ENCODE measurements at regions not wholly inside any gene's neighbourhood (a gene's known extent, or its start where the extent isn't known, plus 50 kb on each side); places are given as distances from the start of the nearest gene placed in this dataset.

- H3K27me3 ChIP-seq, result no peaks in the 10 kb centered on the region
- peaks cover 25 to 64% (median 28%) of the 10 kb centered on the region in 3 donors for H3K4me1 ChIP-seq
- no peak for DNase-seq
- 14 to 23% methylated on average over 1 of the region's 1 CpG for WGBS, 2 donors
- no peaks in the 10 kb centered on the region for H3K9me3 ChIP-seq
- H3K4me3 ChIP-seq, result no peak overlapping the region
- peak overlapping the region in 3 of 4 donors; percentile 76 to 88 (median 85) for H3K27ac ChIP-seq
- no peaks in the 10 kb centered on the region for H3K36me3 ChIP-seq
- intact Hi-C loops (cut with DNase I), result loop anchor here (10.0 kb wide), 1 partner anchor 225 kb away; the partner anchor contains the start of gene MARCKS
- TF ChIP-seq POLR2A (IDR thresholded peaks at IDR 0.05) (no peak), CTCF (IDR thresholded peaks at IDR 0.05) (no peak)
Observed at GRCh38 chr6:113629975-113630737, 227.0 kb upstream of the MARCKS start.

- peaks cover 28 to 72% (median 32%) of the 10 kb centered on the region in 3 donors for H3K4me1 ChIP-seq
- H3K9me3 ChIP-seq, result no peaks in the 10 kb centered on the region
- no peak for DNase-seq
- peak overlapping the region; percentile 76 to 88 (median 82) for H3K27ac ChIP-seq
- intact Hi-C loops (cut with DNase I), result loop anchor here (10.0 kb wide), 1 partner anchor 224 kb away; the partner anchor contains the start of gene MARCKS
- H3K27me3 ChIP-seq, result no peaks in the 10 kb centered on the region
- TF ChIP-seq POLR2A (IDR thresholded peaks at IDR 0.05) (no peak), CTCF (IDR thresholded peaks at IDR 0.05) (no peak)
- H3K4me3 ChIP-seq, result peak overlapping the region in 1 of 4 donors; percentile 31
- H3K36me3 ChIP-seq, result no peaks in the 10 kb centered on the region
- WGBS, 2 donors, result 52 to 55% methylated on average over 6 to 7 of the region's 7 CpGs
Observed at GRCh38 chr6:113630738-113631535, 226.2 kb upstream of the MARCKS start.

GRCh38 chr6:113631666-113632065, 225.5 kb upstream of the MARCKS start:
- no peaks in the 10 kb centered on the region for H3K36me3 ChIP-seq
- H3K27me3 ChIP-seq, result no peaks in the 10 kb centered on the region
- intact Hi-C loops (cut with DNase I), result loop anchor here (10.0 kb wide), 1 partner anchor 223 kb away; the partner anchor contains the start of gene MARCKS
- peak overlapping the region in 2 of 4 donors; percentile 13 to 18 for H3K4me3 ChIP-seq
- peaks cover 28 to 79% (median 33%) of the 10 kb centered on the region in 3 donors for H3K4me1 ChIP-seq
- no peaks in the 10 kb centered on the region for H3K9me3 ChIP-seq
- TF ChIP-seq POLR2A (IDR thresholded peaks at IDR 0.05) (no peak), CTCF (IDR thresholded peaks at IDR 0.05) (no peak)
- peak overlapping the region; percentile 76 to 88 (median 82) for H3K27ac ChIP-seq
- no peak for DNase-seq
- 59 to 69% methylated on average over 3 of the region's 3 CpGs for WGBS, 2 donors

GRCh38 chr6:113632220-113632864, 224.8 kb upstream of the MARCKS start:
- no peaks in the 10 kb centered on the region for H3K36me3 ChIP-seq
- H3K27ac ChIP-seq, result peak overlapping the region; percentile 76 to 88 (median 82)
- TF ChIP-seq POLR2A (IDR thresholded peaks at IDR 0.05) (peak in 1 of 4 donors; percentile 46), CTCF (IDR thresholded peaks at IDR 0.05) (peak in 1 of 6 experiments; percentile 14)
- no peaks in the 10 kb centered on the region for H3K27me3 ChIP-seq
- WGBS, 2 donors, result 9 to 10% methylated on average over 8 of the region's 8 CpGs
- H3K4me3 ChIP-seq, result peak overlapping the region in 3 of 4 donors; percentile 13 to 44 (median 18)
- no peaks in the 10 kb centered on the region for H3K9me3 ChIP-seq
- intact Hi-C loops (cut with DNase I), result loop anchor here (10.0 kb wide), 1 partner anchor 222 kb away; the partner anchor contains the start of gene MARCKS
- peaks cover 28 to 83% (median 33%) of the 10 kb centered on the region in 3 donors for H3K4me1 ChIP-seq
- DNase-seq, result no peak

Measured in esophagus squamous epithelium (tissue), 5 donors.